Neural progenitor cell (in vitro differentiated cells): ENCODE measurements at regions not wholly inside any gene's neighbourhood (a gene's known extent, or its start where the extent isn't known, plus 50 kb on each side); places are given as distances from the start of the nearest gene placed in this dataset.

Experiments used
- EZH2 ChIP-seq: fragments of 200-600 bp; sonication (generic); IDR thresholded peaks from 2 replicates; pipeline ENCODE4 v1.6.1; 2017; ENCODE audit warnings: antibody characterized with exemption, mild to moderate bottlenecking, moderate library complexity
- TF ChIP-seq, protein P1 (sequence below): fragments of 200-600 bp; sonication (generic); IDR thresholded peaks from 2 replicates; pipeline ENCODE4 v1.5.1; 2017; ENCODE audit warnings: antibody characterized with exemption, mild to moderate bottlenecking

GRCh38 chr3:111470032-111470431 lies 72.0 kb upstream of the CD96 start:
- TF ChIP-seq, protein P1, sequence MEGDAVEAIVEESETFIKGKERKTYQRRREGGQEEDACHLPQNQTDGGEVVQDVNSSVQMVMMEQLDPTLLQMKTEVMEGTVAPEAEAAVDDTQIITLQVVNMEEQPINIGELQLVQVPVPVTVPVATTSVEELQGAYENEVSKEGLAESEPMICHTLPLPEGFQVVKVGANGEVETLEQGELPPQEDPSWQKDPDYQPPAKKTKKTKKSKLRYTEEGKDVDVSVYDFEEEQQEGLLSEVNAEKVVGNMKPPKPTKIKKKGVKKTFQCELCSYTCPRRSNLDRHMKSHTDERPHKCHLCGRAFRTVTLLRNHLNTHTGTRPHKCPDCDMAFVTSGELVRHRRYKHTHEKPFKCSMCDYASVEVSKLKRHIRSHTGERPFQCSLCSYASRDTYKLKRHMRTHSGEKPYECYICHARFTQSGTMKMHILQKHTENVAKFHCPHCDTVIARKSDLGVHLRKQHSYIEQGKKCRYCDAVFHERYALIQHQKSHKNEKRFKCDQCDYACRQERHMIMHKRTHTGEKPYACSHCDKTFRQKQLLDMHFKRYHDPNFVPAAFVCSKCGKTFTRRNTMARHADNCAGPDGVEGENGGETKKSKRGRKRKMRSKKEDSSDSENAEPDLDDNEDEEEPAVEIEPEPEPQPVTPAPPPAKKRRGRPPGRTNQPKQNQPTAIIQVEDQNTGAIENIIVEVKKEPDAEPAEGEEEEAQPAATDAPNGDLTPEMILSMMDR = no peak
- no peak for TF ChIP-seq EZH2
